Stimulated activated CD4-positive, alpha-beta T cell treated with anti-CD3 and anti-CD28 coated beads, Interleukin-1b, Interleukin-23, amount 100 ng/mL, for 1 hour (primary cell): ENCODE measurements at regions not wholly inside any gene's neighbourhood (a gene's known extent, or its start where the extent isn't known, plus 50 kb on each side); places are given as distances from the start of the nearest gene placed in this dataset.
"Not testable (repeated sequence)": the region's sequence is repeated elsewhere in the genome, so short reads cannot be mapped to it uniquely, and the experiment has no call there.

ENCODE experiments used
- DNase-seq, 2 donors: peaks; one replicate each; pipeline ENCODE4 v3.0.0-alpha.2; 2020; ENCODE audit warnings: low read depth in 2 of 2

GRCh38 chr20:1825938-1826445, 69.2 kb upstream of the SIRPA start:
- no peak for DNase-seq

- no peak for DNase-seq
Measured at GRCh38 chr20:1825507-1825906, 69.7 kb upstream of the SIRPA start.

GRCh38 chr20:1824834-1825233, 70.4 kb upstream of the SIRPA start:
- DNase-seq, result no peak

- DNase-seq, result no peak
Measured at GRCh38 chr20:1824181-1824580, 71.0 kb upstream of the SIRPA start.

GRCh38 chr20:1823450-1823844, 71.8 kb upstream of the SIRPA start:
- no peak for DNase-seq

- DNase-seq, result no peak
Measured at GRCh38 chr20:1822564-1823449, 72.4 kb upstream of the SIRPA start.

GRCh38 chr20:1820138-1821079, 74.8 kb upstream of the SIRPA start:
- DNase-seq, result no peak

GRCh38 chr20:1819311-1820137, 75.7 kb upstream of the SIRPA start:
- DNase-seq, result no peak

- no peak for DNase-seq
Measured at GRCh38 chr20:1818895-1819294, 76.3 kb upstream of the SIRPA start.

- DNase-seq, result no peak
Measured at GRCh38 chr20:1818247-1818840, 76.9 kb upstream of the SIRPA start.

GRCh38 chr20:1817577-1818211, 77.5 kb upstream of the SIRPA start:
- DNase-seq, result no peak

- no peak for DNase-seq
Measured at GRCh38 chr20:1816384-1817381, 78.5 kb upstream of the SIRPA start.

GRCh38 chr20:1815502-1816085, 79.6 kb upstream of the SIRPA start:
- DNase-seq, result no peak

- DNase-seq, result not testable (repeated sequence)
Measured at GRCh38 chr20:1814861-1815260, 80.3 kb upstream of the SIRPA start.

GRCh38 chr20:1813674-1814635, 81.3 kb upstream of the SIRPA start:
- no peak for DNase-seq

- no peak for DNase-seq
Measured at GRCh38 chr20:1813101-1813529, 82.1 kb upstream of the SIRPA start.

- no peak for DNase-seq
Measured at GRCh38 chr20:1811621-1812498, 83.3 kb upstream of the SIRPA start.
